Embryonic facial prominence (tissue), 1 donor: ENCODE measurements at regions not wholly inside any gene's neighbourhood (a gene's known extent, or its start where the extent isn't known, plus 50 kb on each side); places are given as distances from the start of the nearest gene placed in this dataset.

ENCODE experiments used
- DNase-seq: peaks from one replicate; pipeline ENCODE4 v3.0.0-alpha.2; 2016; ENCODE audit errors: extremely low spot score

- DNase-seq, result no peak
These were observed 95.2 kb downstream of the PDGFA start for GRCh38 chr7:424301-424935.

DNA sequence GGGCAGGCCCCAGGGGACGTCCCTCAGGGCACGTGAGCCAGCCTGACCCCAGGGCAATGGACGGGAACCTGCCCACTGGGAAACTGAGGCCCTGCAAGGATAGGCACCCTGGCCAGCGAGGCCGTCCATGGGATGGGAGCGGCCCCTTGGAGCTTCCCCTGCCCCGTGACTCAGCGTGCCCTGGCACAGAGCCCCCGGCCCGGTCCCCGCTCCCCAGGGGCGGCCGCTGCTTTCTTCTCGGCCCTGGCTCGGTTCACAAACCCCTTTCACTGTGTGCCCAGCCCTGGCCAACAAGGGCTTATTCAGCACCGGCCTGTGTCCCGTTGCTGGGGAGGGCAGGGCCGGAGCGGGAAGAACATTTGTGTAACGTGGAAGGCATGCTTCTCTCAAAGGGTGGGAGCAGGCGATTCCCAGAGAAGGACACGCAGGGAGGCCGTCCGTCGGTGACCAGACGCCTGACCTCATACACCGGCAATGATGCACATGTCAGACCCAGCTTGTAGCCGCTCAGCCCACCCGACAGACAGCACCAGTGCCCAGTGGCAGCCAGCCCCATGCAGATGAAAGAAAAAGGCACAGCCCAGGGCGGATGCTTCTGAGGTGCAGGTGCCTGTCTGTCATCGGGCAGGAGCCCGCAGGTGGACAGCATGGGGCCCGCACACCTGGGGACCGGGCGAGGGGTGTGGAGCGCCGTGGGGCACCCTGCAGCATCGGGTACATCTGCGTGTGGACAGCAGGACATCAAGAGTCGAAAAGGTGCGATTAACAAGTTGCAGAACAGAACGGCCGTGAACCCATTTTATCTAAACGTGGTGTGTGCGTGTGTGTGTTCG is 94.5 kb downstream of the PDGFA start:
- DNase-seq, result no peak

DNA sequence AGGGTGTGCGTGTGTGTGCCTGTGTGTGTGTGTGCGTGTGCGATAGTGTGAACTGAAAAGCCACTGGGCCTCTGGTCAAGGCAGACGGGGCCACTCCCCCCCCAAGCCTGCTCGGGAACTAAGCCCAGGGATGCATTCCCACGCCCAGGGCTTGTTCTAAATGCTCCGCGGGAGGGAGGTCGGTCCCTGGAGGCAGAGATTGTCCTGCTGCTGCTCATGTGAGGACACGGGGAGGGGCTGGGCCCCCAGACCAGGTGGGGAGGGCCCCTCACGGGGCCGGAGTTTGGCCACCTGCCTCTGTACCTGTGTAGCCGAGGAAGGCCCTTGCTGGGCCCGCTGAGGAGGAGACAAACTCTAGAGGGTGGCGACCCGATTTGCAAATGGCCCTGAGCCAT is 93.9 kb downstream of the PDGFA start:
- no peak for DNase-seq

GRCh38 chr7:426510-426909 is 93.1 kb downstream of the PDGFA start:
- no peak for DNase-seq

GRCh38 chr7:427506-428103 is 92.0 kb downstream of the PDGFA start:
- DNase-seq, result no peak

DNA sequence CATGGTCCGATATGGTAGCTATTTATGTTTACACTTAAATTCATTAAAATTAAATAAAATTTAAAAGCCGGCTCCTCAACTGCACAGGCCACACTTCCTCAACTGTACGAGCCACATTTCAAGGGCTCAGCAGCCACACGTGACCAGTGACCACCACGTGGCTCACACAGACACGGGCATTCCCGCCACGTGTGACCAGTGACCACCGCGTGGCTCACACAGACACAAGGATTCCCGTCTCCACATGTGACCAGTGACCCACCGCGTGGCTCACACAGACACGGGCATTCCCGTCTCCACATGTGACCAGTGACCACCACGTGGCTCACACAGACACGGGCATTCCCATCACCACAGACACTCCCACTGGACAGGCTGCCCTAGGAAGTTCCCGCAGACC is 91.3 kb downstream of the PDGFA start:
- no peak for DNase-seq

- DNase-seq, result no peak
These were observed 90.5 kb downstream of the PDGFA start for GRCh38 chr7:428927-429827.

- DNase-seq, result no peak
These were observed 89.8 kb downstream of the PDGFA start for GRCh38 chr7:429828-430180.

- DNase-seq, result no peak
These were observed 88.6 kb downstream of the PDGFA start for GRCh38 chr7:431041-431440.

- DNase-seq, result no peak
These were observed 88.0 kb downstream of the PDGFA start for GRCh38 chr7:431658-432111.

DNA sequence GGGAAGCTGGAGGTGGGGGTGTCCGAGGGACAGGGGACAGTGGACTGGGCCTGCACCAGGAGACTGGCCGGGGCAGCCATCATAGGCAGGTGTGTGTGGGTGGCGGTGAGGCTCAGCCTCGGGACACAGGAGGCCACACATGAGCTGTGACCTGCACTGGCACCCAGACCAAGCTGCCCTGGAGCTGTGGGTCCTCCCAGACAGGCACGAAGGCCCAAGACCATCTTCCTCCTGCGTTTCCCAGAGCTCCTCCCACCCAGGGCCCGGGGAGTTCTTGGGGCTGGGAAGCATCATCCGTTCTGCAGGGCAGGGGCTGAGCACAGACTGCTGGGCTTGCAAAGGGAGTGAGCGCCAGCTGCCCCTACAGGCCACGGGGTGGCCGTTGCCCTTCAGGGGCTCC is 87.4 kb downstream of the PDGFA start:
- DNase-seq, result no peak

GRCh38 chr7:432933-433332 is 86.7 kb downstream of the PDGFA start:
- no peak for DNase-seq

- no peak for DNase-seq
These were observed 86.1 kb downstream of the PDGFA start for GRCh38 chr7:433558-433957.

- no peak for DNase-seq
These were observed 84.6 kb downstream of the PDGFA start for GRCh38 chr7:434891-435629.

DNA sequence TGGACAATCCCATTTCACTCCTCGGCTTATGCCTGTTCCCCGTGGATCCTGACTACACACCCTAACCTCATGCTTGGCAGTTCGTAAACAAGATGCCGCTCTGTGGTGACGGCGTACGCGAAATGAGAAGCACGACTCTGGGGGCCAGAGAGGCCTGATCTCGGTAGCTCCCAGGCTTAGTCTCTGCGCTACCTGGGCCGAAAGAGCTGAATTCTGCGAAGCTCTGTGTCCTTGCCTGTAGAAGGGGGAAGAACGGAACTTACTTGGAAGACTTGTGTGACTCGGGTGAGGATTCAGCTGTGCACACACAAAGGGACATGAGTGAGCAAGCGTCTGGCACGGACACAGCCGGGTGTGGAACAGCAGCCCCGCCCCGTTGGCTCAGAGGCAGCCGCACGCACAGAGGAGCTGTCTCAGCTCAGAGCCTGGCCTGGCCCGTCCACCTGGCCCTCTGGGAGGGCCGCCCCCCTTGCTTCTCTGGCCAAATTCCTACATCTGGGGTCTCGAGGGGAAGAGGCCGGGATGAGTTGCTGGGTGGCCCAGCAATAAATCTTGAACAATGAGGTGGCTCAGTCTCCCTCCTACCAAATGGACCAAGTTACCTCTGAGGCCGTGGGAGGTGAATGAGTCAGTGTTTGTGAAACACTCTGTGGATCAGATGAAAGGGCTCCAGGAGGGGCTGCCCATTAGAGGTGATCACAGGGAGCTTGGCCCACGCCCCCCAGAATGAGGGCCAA is 83.8 kb downstream of the PDGFA start:
- DNase-seq, result no peak

- DNase-seq, result no peak
These were observed 83.1 kb downstream of the PDGFA start for GRCh38 chr7:436367-437128.

DNA sequence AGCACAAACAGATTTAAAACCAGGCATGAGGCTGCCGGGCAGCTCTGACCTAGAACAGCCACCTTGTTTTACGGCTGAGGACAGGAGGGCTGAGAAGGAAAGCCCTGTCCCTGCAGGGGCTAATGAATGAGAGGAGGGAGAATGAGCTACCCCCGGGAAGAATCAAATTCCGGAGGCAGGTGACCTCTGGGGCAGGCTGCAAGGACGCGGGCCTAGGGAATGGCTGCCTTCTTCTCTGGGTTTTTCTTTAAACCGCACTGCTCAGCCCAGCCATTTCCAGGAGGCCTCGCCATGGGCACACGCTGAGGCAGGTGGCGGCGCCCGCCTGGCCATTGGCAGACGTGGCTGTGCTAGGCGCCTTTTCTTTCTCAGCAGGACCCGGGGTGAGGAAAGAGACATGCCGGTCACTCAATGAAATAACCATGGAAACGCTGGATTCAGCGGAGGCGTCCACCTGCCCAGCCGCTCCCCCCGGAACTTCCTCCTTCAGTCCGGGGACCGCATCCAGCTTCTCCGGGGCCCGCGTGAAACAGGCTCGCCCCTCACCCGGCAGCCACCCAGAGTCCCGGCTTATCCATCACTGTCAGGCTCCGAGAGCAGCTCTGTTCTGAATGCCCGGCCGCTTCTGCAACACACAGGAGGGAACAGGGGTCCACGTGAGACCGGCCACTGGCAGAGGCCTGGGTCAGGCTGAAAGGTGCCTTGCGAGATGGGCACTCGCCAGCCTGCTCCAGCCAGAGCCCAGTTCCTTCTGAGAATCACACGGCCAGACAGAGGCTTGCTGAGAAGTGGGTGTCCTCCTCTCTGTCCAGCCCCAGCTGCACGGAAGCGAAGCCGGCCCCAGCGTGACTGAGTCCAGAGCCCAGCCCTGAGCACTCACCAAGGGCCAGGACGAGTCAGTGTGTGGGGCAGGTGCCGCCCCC is 82.1 kb downstream of the PDGFA start:
- DNase-seq, result no peak

GRCh38 chr7:438361-438760 is 81.3 kb downstream of the PDGFA start:
- DNase-seq, result no peak

GRCh38 chr7:438916-439315 is 80.7 kb downstream of the PDGFA start:
- DNase-seq, result no peak
